GM19239 (cell line): ENCODE measurements at regions not wholly inside any gene's neighbourhood (a gene's known extent, or its start where the extent isn't known, plus 50 kb on each side); places are given as distances from the start of the nearest gene placed in this dataset.
"Not testable (repeated sequence)": the region's sequence is repeated elsewhere in the genome, so short reads cannot be mapped to it uniquely, and the experiment has no call there.

ENCODE experiments used
- DNase-seq: peaks from one replicate; pipeline ENCODE4 v3.0.0; 2011; ENCODE audit warnings: low spot score; ENCODE audit not compliant: insufficient read length
- FAIRE-seq: peaks from 2 replicates; lab custom pipeline; 2011; peaks lifted over from hg19 to GRCh38; lab: Jason Lieb, UNC

DNA sequence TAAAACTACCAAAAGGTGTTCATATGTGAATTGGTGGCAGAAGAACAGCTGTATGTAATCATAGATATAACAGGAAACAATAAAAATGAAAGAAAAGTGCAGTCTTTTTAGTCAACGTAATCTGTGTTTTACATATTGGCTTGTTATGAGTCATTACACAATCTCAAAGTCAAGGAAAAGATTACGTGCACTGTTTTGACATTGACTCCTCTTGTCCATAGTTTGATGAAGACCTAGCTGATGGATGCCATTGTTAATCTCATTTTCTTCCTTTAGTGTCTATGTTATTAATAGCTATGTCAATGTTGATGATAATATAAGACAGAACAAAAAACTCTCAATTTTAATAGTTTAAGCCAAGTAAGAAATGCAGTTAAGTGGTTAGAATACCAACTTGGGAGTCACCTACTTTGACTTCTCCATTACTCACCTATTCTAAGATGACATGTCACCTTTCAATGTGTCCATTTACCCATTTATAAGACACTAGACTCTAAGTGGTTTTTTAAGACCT lies 84.5 kb upstream of the SAMSN1 start:
- peak; percentile 66 for FAIRE-seq
- DNase-seq: no peak

- FAIRE-seq (no peak), DNase-seq (no peak)
Observed at GRCh38 chr21:14629461-14629860, 83.3 kb upstream of the SAMSN1 start.

- DNase-seq, FAIRE-seq: not testable (repeated sequence)
Observed at GRCh38 chr21:14623079-14623478, 77.0 kb upstream of the SAMSN1 start.

- no peak for FAIRE-seq
- no peak for DNase-seq
Observed at GRCh38 chr21:14620152-14620551, 74.0 kb upstream of the SAMSN1 start.

GRCh38 chr21:14617871-14618270 lies 71.8 kb upstream of the SAMSN1 start:
- DNase-seq (no peak), FAIRE-seq (peak; percentile 18)

DNA sequence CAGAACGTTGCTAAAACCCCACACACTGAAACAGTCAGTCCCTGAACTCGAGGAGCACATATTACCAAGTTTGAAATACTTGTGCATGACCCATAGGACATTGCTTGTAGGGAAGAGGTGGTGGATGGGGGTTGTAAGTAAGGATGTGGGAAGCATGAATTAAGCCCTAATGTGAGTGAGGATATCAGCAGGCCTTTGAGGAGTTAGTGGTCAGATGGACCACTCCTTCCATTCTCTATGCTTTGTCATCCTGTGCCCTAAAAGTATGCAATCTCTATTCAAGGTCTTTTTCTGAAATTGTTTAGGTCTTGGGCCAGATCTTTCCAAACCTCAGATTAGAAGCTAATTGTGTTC lies 70.9 kb upstream of the SAMSN1 start:
- FAIRE-seq: peak; percentile 11
- DNase-seq: no peak

DNA sequence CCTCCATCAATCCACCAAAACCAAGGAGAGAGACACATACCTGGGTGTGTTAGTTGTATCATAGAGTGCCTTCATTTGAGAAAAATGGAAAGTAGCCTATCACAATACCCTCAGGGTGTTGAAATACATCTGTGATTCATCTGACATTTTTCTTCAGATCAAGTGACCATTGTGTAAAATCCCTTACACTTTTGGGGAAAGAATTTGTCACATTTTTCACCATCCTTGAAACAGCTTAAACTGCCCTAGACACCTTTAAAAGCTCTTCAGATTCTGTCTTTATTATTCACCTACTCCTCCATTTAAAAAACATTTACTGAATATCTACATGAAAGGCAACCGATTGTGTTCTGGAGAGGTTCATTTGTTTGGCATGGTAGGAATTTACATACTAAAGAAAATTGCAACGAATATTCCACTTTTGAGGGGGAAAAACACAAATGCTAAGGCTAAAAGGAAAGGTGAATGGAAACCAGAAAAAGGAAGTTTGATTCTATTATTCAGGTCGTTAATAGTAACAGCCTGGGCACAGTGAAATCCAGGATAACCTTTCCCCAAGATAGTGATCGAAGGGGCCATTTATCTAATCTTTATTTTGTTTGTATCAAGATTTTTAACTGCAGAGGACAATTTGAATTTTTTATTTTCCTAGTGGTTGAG lies 70.4 kb upstream of the SAMSN1 start:
- DNase-seq (no peak), FAIRE-seq (no peak)

GRCh38 chr21:14615359-14615974 lies 69.4 kb upstream of the SAMSN1 start:
- no peak for FAIRE-seq

DNA sequence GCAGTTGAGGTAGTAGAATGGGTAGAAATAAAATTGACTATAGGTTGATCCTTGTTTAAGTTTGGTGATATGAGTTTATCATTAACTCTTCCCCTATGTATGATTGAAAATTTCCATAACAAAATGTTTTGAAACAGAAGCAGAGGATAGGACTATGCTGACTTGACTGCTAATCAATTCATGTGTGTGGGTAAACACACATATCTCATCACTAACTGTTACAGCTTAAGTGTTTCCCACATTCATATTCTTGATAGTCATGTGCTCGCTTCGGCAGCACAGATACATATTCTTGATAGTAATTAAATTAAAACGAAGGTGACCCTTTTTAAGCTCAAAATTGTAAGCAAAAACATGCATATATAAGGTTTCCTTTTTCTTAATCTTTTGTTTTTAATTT lies 68.2 kb upstream of the SAMSN1 start:
- FAIRE-seq (no peak), DNase-seq (no peak)

More at GRCh38 chr21:14615359-14615974, 69.4 kb upstream of the SAMSN1 start:
- no peak for DNase-seq

- DNase-seq (no peak), FAIRE-seq (no peak)
Observed at GRCh38 chr21:14613486-14614224, 67.5 kb upstream of the SAMSN1 start.

GRCh38 chr21:14610119-14610518 lies 64.0 kb upstream of the SAMSN1 start:
- not testable (repeated sequence) for DNase-seq, FAIRE-seq

GRCh38 chr21:14609274-14609673 lies 63.2 kb upstream of the SAMSN1 start:
- no peak for DNase-seq
- FAIRE-seq: no peak

DNA sequence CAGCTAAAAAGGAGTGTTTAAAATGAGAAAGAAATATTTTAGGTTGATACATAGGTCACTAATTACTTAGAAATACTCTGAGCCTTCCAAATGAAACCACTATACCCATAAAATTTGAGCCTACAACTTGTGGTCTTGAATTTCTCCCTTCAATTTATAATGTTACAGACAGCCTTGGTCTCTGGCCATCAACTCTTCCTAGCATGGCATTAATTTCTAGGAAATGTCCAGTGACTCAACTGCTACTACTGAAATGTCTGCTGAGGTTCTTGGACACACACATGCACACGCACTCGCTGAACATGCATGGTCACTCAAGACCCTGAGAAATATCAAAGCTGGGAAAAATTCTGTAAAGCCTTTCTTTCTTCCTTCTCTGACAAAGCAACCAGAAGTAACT lies 61.1 kb upstream of the SAMSN1 start:
- FAIRE-seq (no peak), DNase-seq (no peak)

DNA sequence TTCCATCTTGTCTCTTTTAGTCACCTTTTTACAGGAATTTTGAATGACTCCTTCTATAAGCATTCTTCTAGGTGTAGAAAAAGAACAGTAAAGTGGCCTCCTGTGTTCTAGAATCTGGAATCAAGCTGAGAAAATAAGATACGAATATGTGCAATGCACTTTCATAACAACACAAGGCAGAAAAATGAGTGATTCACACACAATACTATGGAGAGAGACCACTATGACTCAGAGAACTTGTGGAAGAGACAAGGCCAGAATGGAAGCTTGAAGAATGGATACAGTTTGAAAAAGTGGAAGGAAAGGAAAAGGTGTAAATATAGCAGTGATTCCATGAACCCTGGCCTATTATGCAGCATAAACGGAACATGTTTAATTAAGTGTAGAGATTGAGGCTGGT lies 57.1 kb upstream of the SAMSN1 start:
- FAIRE-seq (no peak), DNase-seq (no peak)

GRCh38 chr21:14602382-14602958 lies 56.4 kb upstream of the SAMSN1 start:
- FAIRE-seq: peak; percentile 82

DNA sequence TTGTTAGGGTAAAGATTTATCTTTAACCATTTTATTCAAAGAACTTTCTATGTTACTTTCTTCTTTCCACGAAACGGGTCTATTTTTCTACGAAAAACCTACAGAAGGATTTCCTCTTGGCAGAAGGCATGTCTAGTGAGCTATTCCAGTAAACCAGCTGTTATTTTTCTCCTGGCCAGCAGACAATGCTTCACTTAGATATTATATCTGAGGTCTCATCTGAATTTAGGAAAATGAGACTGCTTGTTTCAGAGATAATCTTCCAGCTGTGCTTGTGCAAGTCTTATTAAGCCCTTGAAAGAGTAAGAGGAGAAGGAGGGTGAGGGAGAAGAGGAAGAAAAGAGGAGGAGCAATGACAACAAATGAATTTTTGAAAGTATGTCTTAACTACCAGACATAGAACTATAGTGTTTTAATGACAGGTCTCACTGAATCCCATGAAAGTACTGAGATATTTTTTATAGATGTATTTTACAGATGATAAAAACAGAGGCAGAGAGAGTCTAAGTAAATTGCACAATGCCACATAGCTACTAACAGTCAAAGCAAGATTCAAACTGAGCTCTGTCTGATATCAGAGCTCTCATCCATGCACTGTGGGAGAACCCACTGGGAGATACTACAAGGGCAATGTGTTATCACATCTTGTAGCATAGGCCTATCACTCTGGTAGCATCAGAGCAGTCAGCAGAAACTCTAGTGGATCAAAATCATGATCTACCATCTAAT lies 54.6 kb upstream of the SAMSN1 start:
- FAIRE-seq (no peak), DNase-seq (no peak)

More at GRCh38 chr21:14602382-14602958, 56.4 kb upstream of the SAMSN1 start:
- peak; percentile 3 for DNase-seq

GRCh38 chr21:14598065-14598464 lies 52.0 kb upstream of the SAMSN1 start:
- FAIRE-seq (no peak), DNase-seq (no peak)
